MCF 10A (cell line): ENCODE measurements at regions not wholly inside any gene's neighbourhood (a gene's known extent, or its start where the extent isn't known, plus 50 kb on each side); places are given as distances from the start of the nearest gene placed in this dataset.

Experiments
- BruUV-seq: library from RNA; stranded (reverse); fragments of 400-500 nt; replicated peaks from 2 replicates; lab custom pipeline; 2021; lab: Mats Ljungman, UMichigan
- CTCF ChIA-PET: fragments of 300-600 bp; sonication (Branson Sonifier 250); formaldehyde crosslinking; extraction: SDS; loops from one replicate; lab custom pipeline; 2021; ENCODE audit warnings: antibody characterized with exemption, inconsistent platforms; lab: Yijun Ruan, JAX
- POLR2A ChIA-PET: fragments of 300-600, 350-650 bp; sonication (Branson Sonifier 250); formaldehyde crosslinking; extraction: SDS; loops from one replicate; lab custom pipeline; 2020; ENCODE audit warnings: antibody characterized with exemption, inconsistent platforms; lab: Yijun Ruan, JAX
- DNase-seq: peaks from one replicate; pipeline ENCODE4 v3.0.0-alpha.2; 2018; ENCODE audit not compliant: unreplicated experiment
- H3K27ac Mint-ChIP-seq: one replicate; pipeline ENCODE4 v1.8.0; 2022; ENCODE audit warnings: mild to moderate bottlenecking, low read depth, mixed read lengths; ENCODE audit not compliant: unreplicated experiment
- H3K27me3 Mint-ChIP-seq: one replicate; pipeline ENCODE4 v1.8.0; 2022; ENCODE audit warnings: mixed read lengths; ENCODE audit not compliant: insufficient read depth, unreplicated experiment
- H3K36me3 Mint-ChIP-seq: one replicate; pipeline ENCODE4 v1.8.0; 2022; ENCODE audit warnings: mild to moderate bottlenecking, moderate library complexity, mixed read lengths; ENCODE audit not compliant: insufficient read depth, unreplicated experiment
- H3K4me1 Mint-ChIP-seq: one replicate; pipeline ENCODE4 v1.8.0; 2022; ENCODE audit warnings: mixed read lengths; ENCODE audit not compliant: insufficient read depth, unreplicated experiment
- H3K4me3 Mint-ChIP-seq: one replicate; pipeline ENCODE4 v1.8.0; 2022; ENCODE audit warnings: mild to moderate bottlenecking, moderate library complexity, mixed read lengths; ENCODE audit not compliant: unreplicated experiment
- H3K9me3 Mint-ChIP-seq: one replicate; pipeline ENCODE4 v1.8.0; 2022; ENCODE audit warnings: mixed read lengths; ENCODE audit not compliant: unreplicated experiment
- CTCF ChIP-seq: fragments of 200-600 bp; IDR thresholded peaks from one replicate; pipeline ENCODE4 v1.8.0; 2022; ENCODE audit warnings: antibody characterized with exemption, mild to moderate bottlenecking; ENCODE audit not compliant: unreplicated experiment
- intact Hi-C: fragments of 100-400 bp; cut with micrococcal nuclease; formaldehyde crosslinking; loops from 2 replicates; pipeline ENCODE4 v1.14.1; 2022

DNA sequence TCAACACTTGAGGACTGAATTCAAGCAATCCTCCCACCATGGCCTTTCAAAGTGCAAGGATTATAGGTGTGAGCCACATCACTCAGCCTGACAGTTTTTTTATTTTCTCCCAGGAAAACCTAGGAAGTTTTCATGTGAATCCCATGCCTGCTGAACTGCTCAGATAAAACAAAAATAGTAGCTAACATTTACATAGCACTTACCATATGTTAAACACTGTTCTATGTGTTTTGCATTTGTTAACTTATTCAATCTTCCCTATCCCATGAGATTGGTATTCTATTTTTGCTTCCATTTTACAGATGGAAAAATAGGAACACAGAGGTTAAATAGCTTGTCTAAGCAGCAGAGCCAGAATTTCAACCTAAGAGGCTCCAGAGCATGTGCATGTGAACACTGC lies 157.4 kb upstream of the KCTD1 start:
- CTCF ChIA-PET, result interaction anchor here (0.5 to 1.2 kb wide), 3 partner anchors 17 to 609 kb away, joined by 3 read pairs; no protein-coding TSS in a partner anchor
- no peak for TF ChIP-seq CTCF
- H3K27ac Mint-ChIP-seq, result no peak overlapping the region
- no peaks in the 10 kb centered on the region for H3K9me3 Mint-ChIP-seq
- intact Hi-C loops, result no loop called here
- peaks cover 7% of the 10 kb centered on the region for H3K4me1 Mint-ChIP-seq
- H3K27me3 Mint-ChIP-seq, result no peaks in the 10 kb centered on the region
- POLR2A ChIA-PET, result no interaction called here
- BruUV-seq, result no TSS peak
- H3K36me3 Mint-ChIP-seq, result no peaks in the 10 kb centered on the region
- no peak for DNase-seq
- no peak overlapping the region for H3K4me3 Mint-ChIP-seq

DNA sequence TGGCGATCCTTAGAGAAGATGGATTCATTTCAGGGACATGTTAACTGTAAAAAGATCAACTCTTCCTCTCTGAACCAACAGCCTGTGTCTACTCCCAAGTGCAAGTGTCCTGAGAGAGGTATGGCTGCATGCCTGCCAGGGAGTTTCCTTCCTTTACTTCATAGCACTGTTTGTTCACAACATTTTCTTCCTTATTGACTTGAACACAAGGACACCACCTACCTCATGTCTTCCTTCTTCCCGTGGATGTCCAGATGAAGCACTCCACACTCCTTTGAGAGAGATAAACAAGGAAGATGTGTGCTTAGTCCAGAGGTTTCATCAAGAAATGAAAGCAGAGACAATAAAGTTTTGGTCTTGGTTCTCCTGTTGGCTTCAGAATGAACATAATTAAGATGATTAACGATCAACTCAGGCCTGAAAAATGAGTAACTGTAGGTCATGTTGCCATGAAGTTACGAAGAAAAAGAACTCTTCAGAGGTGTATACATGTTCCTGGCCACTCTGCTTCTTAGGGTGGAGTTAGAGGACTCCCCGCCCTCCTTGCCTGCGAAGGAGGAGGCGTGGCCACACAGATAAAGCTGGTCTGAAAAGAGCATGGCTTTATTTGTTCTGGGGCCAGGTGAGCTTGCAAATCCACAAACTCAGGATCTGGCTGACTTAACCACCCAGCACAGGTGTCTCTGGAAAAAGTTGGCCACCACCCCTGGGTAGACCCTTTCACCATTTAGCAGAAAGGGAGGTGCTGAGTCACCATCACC lies 155.0 kb upstream of the KCTD1 start:
- intact Hi-C loops, result no loop called here
- peak; percentile 8 for DNase-seq
- H3K36me3 Mint-ChIP-seq, result no peaks in the 10 kb centered on the region
- H3K4me1 Mint-ChIP-seq, result no peaks in the 10 kb centered on the region
- BruUV-seq, result no TSS peak
- CTCF ChIA-PET, result interaction anchor here (1.2 kb wide), 1 partner anchor 8 kb away, joined by 3 read pairs; no protein-coding TSS in a partner anchor
- no peaks in the 10 kb centered on the region for H3K9me3 Mint-ChIP-seq
- H3K27me3 Mint-ChIP-seq, result no peaks in the 10 kb centered on the region
- no peak overlapping the region for H3K4me3 Mint-ChIP-seq
- POLR2A ChIA-PET, result no interaction called here
- H3K27ac Mint-ChIP-seq, result no peak overlapping the region
- no peak for TF ChIP-seq CTCF

DNA sequence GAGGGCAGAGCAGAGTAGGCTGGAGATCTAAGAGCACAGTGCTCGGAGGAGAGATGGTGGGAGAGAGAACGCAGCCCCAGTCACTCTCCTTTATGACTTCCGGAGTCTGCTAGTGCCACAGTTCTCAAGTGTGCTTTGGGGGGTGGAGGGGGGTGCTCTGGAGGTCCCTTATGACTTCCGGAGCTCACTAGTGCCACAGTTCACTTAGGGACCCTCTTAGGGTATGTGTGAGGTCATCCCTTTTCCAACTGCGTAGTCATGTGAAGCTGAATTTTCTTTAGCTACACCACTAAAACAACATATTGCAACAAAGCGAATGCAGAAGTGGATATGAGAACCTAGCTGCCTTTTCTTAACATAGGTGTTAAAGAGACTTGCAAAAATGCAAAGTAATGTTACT lies 153.7 kb upstream of the KCTD1 start:
- Mint-ChIP-seq H3K36me3 (no peaks in the 10 kb centered on the region), H3K27ac (no peak overlapping the region), H3K9me3 (no peaks in the 10 kb centered on the region), H3K27me3 (no peaks in the 10 kb centered on the region), H3K4me3 (no peak overlapping the region), H3K4me1 (no peaks in the 10 kb centered on the region)
- ChIA-PET CTCF (interaction anchor here (0.5 to 0.6 kb wide), 2 partner anchors 35 to 277 kb away, joined by 3 to 4 read pairs; no protein-coding TSS in a partner anchor), POLR2A (no interaction called here)
- no TSS peak for BruUV-seq
- no peak for DNase-seq
- TF ChIP-seq CTCF, result no peak
- intact Hi-C loops, result no loop called here

DNA sequence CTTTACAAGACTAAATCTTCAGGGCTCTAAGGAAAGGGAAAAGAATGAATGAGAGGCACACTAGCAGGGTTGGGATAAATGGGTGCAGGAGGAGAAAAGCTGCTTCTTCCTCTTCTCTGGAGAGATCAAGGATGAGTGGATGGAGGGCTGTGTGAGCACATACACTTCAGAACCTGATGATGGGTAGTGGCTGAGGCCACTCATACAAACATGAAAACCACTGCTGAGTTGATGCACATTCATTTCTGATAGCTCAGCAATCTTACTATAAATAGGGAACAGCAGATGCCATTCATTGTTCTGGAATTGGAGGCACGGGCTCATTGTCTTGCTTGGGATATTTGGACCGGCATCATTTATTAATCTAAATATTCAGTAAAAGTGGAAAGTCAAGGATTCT lies 152.4 kb upstream of the KCTD1 start:
- Mint-ChIP-seq H3K9me3 (no peaks in the 10 kb centered on the region), H3K36me3 (no peaks in the 10 kb centered on the region), H3K27me3 (no peaks in the 10 kb centered on the region), H3K27ac (no peak overlapping the region), H3K4me3 (no peak overlapping the region), H3K4me1 (no peaks in the 10 kb centered on the region)
- no peak for DNase-seq
- no TSS peak for BruUV-seq
- no peak for TF ChIP-seq CTCF
- intact Hi-C loops, result no loop called here
- ChIA-PET CTCF (interaction anchor here (1.0 kb wide), 1 partner anchor 19 kb away, joined by 5 read pairs; no protein-coding TSS in a partner anchor), POLR2A (no interaction called here)
